Lower leg skin (tissue), 4 donors: ENCODE measurements at regions not wholly inside any gene's neighbourhood (a gene's known extent, or its start where the extent isn't known, plus 50 kb on each side); places are given as distances from the start of the nearest gene placed in this dataset.

Experiments
- DNase-seq, 2 donors: peaks; one replicate each; pipeline ENCODE4 v3.0.0-alpha.2; 2019; ENCODE audit warnings: low spot score in 2 of 2
- H3K4me3 ChIP-seq: fragments of 200-600 bp; sonication (generic); 2 replicates; pipeline ENCODE4 v1.5.1; 2017; ENCODE audit warnings: mild to moderate bottlenecking, low read depth; ENCODE audit not compliant: poor library complexity, severe bottlenecking
- CTCF ChIP-seq, 3 donors: fragments of 450-650 bp; IDR thresholded peaks; one replicate each; pipeline ENCODE4 v1.5.1; 2016; ENCODE audit warnings: antibody characterized with exemption in 3 of 3, mild to moderate bottlenecking in 3 of 3, moderate library complexity in 2 of 3
- POLR2A ChIP-seq, 2 donors: fragments of 450-650 bp; IDR thresholded peaks; one replicate each; pipeline ENCODE4 v1.6.1; 2016 to 2017; ENCODE audit warnings: antibody characterized with exemption in 2 of 2, mild to moderate bottlenecking in 1 of 2, moderate library complexity in 1 of 2
- WGBS, 2 donors: methylation state at CpG; one replicate each; pipeline ENCODE4 v1.1.5; 2018; 5-methylcytosine and 5-hydroxymethylcytosine counted together
- intact Hi-C: fragments of 100-400 bp; cut with DNase I; formaldehyde crosslinking; loops from one replicate; pipeline ENCODE4 v1.15.0; 2023; ENCODE audit warnings: low total_unique reads

- no peak overlapping the region for H3K4me3 ChIP-seq
- intact Hi-C loops: no loop called here
- 53 to 57% methylated on average over 4 of the region's 4 CpGs for WGBS, 2 donors
- TF ChIP-seq CTCF (IDR thresholded peaks at IDR 0.05) (no peak), POLR2A (IDR thresholded peaks at IDR 0.05) (no peak)
- DNase-seq: no peak
These were observed 483.0 kb upstream of the NBEA start for GRCh38 chr13:34458756-34459715.

- DNase-seq: no peak
- WGBS, 2 donors: 66 to 71% methylated on average over 8 of the region's 8 CpGs
- no peak for TF ChIP-seq POLR2A (IDR thresholded peaks at IDR 0.05)
- TF ChIP-seq CTCF (IDR thresholded peaks at IDR 0.05): no peak
- intact Hi-C loops: no loop called here
- no peak overlapping the region for H3K4me3 ChIP-seq
These were observed 482.2 kb upstream of the NBEA start for GRCh38 chr13:34459856-34460255.

GRCh38 chr13:34462843-34463242 lies 479.2 kb upstream of the NBEA start:
- intact Hi-C loops: no loop called here
- 45% methylated on average over 4 of the region's 4 CpGs for WGBS, 2 donors
- no peak for DNase-seq
- TF ChIP-seq POLR2A (IDR thresholded peaks at IDR 0.05): no peak
- no peak for TF ChIP-seq CTCF (IDR thresholded peaks at IDR 0.05)
- H3K4me3 ChIP-seq: no peak overlapping the region

GRCh38 chr13:34464011-34464410 lies 478.1 kb upstream of the NBEA start:
- TF ChIP-seq CTCF (IDR thresholded peaks at IDR 0.05): no peak
- TF ChIP-seq POLR2A (IDR thresholded peaks at IDR 0.05): no peak
- DNase-seq: no peak
- H3K4me3 ChIP-seq: no peak overlapping the region
- intact Hi-C loops: no loop called here
- 60 to 68% methylated on average over 3 of the region's 3 CpGs for WGBS, 2 donors

GRCh38 chr13:34465423-34465922 lies 476.6 kb upstream of the NBEA start:
- 89 to 91% methylated on average over 1 of the region's 1 CpG for WGBS, 2 donors
- no peak overlapping the region for H3K4me3 ChIP-seq
- no peak for TF ChIP-seq POLR2A (IDR thresholded peaks at IDR 0.05)
- no peak for TF ChIP-seq CTCF (IDR thresholded peaks at IDR 0.05)
- no peak for DNase-seq
- intact Hi-C loops: no loop called here
